ENCODE measurements at regions not wholly inside any gene's neighbourhood (a gene's known extent, or its start where the extent isn't known, plus 50 kb on each side); places are given as distances from the start of the nearest gene placed in this dataset.

DNA sequence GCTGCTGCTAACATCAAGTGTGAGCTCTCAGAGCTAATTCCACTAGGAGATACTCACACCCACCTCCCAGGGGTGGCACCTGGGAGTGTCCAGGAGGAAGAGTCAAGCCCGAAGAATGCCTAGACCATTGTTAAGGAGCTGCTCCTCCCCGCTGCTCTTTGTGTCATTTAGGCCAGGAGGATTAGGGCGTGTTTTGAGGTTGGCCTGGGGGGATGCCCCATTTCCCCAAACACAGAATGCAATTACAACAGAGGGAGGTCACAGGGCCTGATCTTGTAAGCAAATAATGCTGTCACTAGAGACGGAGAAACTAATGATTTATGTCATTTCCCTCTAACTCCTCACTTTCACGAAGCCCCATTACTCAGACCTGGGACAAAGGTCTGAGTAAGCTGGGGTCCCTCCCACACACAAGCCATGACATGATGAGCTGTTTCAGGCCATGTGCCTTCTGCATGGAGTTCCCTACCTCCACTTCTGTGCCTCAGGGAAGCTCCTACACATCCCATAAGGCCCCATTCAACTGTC, 312.5 kb downstream of the ACTL7B start:
- no peak for TF ChIP-seq CTCF (conservative IDR thresholded peaks at IDR 0.05)
- H3K9me3 Mint-ChIP-seq: no peaks in the 10 kb centered on the region
- no peak for DNase-seq (ENCODE audit: low read depth, low spot score)
- H3K27ac Mint-ChIP-seq (ENCODE audit: unreplicated experiment): no peak overlapping the region
- no peaks in the 10 kb centered on the region for H3K4me1 Mint-ChIP-seq
- H3K4me3 Mint-ChIP-seq: no peak overlapping the region
- H3K36me3 Mint-ChIP-seq (ENCODE audit: low read depth): no peaks in the 10 kb centered on the region
- no peaks in the 10 kb centered on the region for H3K27me3 Mint-ChIP-seq (ENCODE audit: low read depth)

DNA sequence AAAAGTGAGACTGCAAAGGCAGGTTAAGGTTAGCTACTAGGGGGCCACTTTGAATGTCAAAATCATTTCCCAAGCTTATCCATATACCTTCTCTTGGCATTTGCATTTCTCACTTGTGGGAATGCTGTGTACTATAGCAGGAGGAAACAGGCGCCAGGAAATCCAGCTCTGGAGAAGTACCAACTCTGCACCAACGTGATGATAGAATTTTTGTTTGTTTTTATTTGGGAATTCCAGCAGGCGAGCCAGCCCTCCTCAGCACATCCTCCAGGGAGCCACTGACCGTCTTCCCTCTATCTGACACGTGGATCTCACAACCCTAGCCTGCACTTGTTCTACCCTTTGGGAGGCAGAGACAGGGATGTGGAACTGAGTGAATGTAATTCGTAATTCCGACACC, 318.0 kb downstream of the ACTL7B start:
- Mint-ChIP-seq H3K27ac (ENCODE audit: unreplicated experiment) (no peak overlapping the region), H3K27me3 (ENCODE audit: low read depth) (peaks cover 7% of the 10 kb centered on the region), H3K36me3 (ENCODE audit: low read depth) (no peaks in the 10 kb centered on the region), H3K4me3 (no peak overlapping the region), H3K4me1 (no peaks in the 10 kb centered on the region), H3K9me3 (no peaks in the 10 kb centered on the region)
- no peak for TF ChIP-seq CTCF (conservative IDR thresholded peaks at IDR 0.05)
- no peak for DNase-seq (ENCODE audit: low read depth, low spot score)

DNA sequence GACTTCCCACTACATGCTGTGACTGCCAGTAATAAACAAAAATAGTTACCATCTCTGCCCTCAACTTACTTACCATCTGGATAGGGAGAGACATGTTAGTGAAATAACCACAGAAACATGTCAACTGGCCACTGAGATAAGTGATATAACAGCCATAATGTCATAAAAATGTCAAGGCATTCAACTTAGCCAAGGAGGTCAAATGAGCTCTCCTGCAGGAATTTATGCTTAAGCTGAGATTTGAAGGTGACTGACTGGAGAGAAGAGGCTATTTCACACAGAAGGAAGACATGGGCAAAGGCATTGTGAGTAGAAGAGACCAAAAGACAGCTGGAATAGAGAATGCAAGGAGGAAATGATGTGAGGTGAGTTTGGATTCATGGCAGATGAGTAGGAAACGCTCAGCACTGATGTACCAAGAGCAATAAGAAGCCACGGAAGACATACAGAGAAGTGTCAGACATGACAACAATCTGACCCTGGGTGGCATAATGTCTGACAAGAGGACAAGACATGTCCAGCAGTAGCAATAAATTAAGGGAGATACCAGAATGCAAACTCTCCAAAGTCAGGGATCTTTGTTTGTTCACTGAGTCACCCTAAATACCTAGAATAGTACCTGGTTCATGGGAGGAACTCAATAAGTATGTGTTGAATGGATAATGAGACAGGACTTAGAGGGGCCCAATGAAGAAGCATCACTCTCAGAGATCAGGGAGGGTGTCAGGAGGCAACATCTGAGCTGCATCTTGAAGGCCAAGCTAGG, 318.8 kb downstream of the ACTL7B start:
- no peak overlapping the region for H3K27ac Mint-ChIP-seq (ENCODE audit: unreplicated experiment)
- peaks cover 7% of the 10 kb centered on the region for H3K27me3 Mint-ChIP-seq (ENCODE audit: low read depth)
- H3K4me3 Mint-ChIP-seq: no peak overlapping the region

GRCh38 chr9:108535526-108535925, 320.3 kb downstream of the ACTL7B start:
- Mint-ChIP-seq H3K36me3 (ENCODE audit: low read depth) (no peaks in the 10 kb centered on the region), H3K27me3 (ENCODE audit: low read depth) (peaks cover 7% of the 10 kb centered on the region), H3K27ac (ENCODE audit: unreplicated experiment) (no peak overlapping the region), H3K4me3 (no peak overlapping the region), H3K9me3 (no peaks in the 10 kb centered on the region), H3K4me1 (no peaks in the 10 kb centered on the region)
- peak; percentile 25 for DNase-seq (ENCODE audit: low read depth, low spot score)
- peak; percentile 63 for TF ChIP-seq CTCF (conservative IDR thresholded peaks at IDR 0.05)

More for the DNA sequence above, 318.8 kb downstream of the ACTL7B start:
- Mint-ChIP-seq H3K4me1 (no peaks in the 10 kb centered on the region), H3K36me3 (ENCODE audit: low read depth) (no peaks in the 10 kb centered on the region), H3K9me3 (no peaks in the 10 kb centered on the region)
- TF ChIP-seq CTCF (conservative IDR thresholded peaks at IDR 0.05): no peak
- DNase-seq (ENCODE audit: low read depth, low spot score): no peak

GRCh38 chr9:108534741-108535140, 321.0 kb downstream of the ACTL7B start:
- H3K9me3 Mint-ChIP-seq: no peaks in the 10 kb centered on the region
- no peak for TF ChIP-seq CTCF (conservative IDR thresholded peaks at IDR 0.05)
- H3K27me3 Mint-ChIP-seq (ENCODE audit: low read depth): peaks cover 7% of the 10 kb centered on the region
- no peaks in the 10 kb centered on the region for H3K36me3 Mint-ChIP-seq (ENCODE audit: low read depth)
- no peak for DNase-seq (ENCODE audit: low read depth, low spot score)
- H3K27ac Mint-ChIP-seq (ENCODE audit: unreplicated experiment): no peak overlapping the region
- no peak overlapping the region for H3K4me3 Mint-ChIP-seq
- H3K4me1 Mint-ChIP-seq: no peaks in the 10 kb centered on the region

All from neural crest cell (in vitro differentiated cells).